HAP-1 (cell line): ENCODE measurements at regions not wholly inside any gene's neighbourhood (a gene's known extent, or its start where the extent isn't known, plus 50 kb on each side); places are given as distances from the start of the nearest gene placed in this dataset.

Experiments
- DNase-seq, 2 experiments: peaks; one replicate each; pipeline ENCODE4 v3.0.0-alpha.2; 2016 to 2020; ENCODE audit warnings: low spot score in 2 of 2
- H3K27me3 ChIP-seq: fragments of 250-450 bp; sonication (Bioruptor Pico); 2 replicates; pipeline ENCODE4 v1.5.1; 2020; ENCODE audit warnings: low read depth, mild to moderate bottlenecking, moderate library complexity
- H3K36me3 ChIP-seq: fragments of 250-450 bp; sonication (Bioruptor Pico); replicated peaks from 2 replicates; pipeline ENCODE4 v1.5.1; 2020; ENCODE audit warnings: mild to moderate bottlenecking
- H3K4me1 ChIP-seq: fragments of 250-450 bp; sonication (Bioruptor Pico); 2 replicates; pipeline ENCODE4 v1.5.1; 2020; ENCODE audit warnings: mild to moderate bottlenecking
- H3K4me3 ChIP-seq: fragments of 250-450 bp; sonication (Bioruptor Pico); 2 replicates; pipeline ENCODE4 v1.5.1; 2020; ENCODE audit warnings: mild to moderate bottlenecking, moderate library complexity
- H3K9me3 ChIP-seq: fragments of 250-450 bp; sonication (Bioruptor Pico); 2 replicates; pipeline ENCODE4 v1.5.1; 2020; ENCODE audit warnings: mild to moderate bottlenecking, moderate library complexity
- in situ Hi-C: fragments of 300-500 bp; cut with MboI; formaldehyde crosslinking; loops from 3 replicates; pipeline ENCODE4 v1.14.3; 2020; ENCODE audit warnings: low sequenced_read_pairs, inconsistent platforms, mixed read lengths

- in situ Hi-C loops = loop anchor here (25.0 kb wide), 1 partner anchor 575 kb away; no protein-coding TSS in a partner anchor
- Histone ChIP-seq H3K4me3 (no peak overlapping the region), H3K9me3 (no peaks in the 10 kb centered on the region), H3K36me3 (no peaks in the 10 kb centered on the region), H3K27me3 (no peaks in the 10 kb centered on the region), H3K4me1 (no peaks in the 10 kb centered on the region)
- DNase-seq = no peak
Observed at GRCh38 chr2:153787612-153788011, 84.1 kb upstream of the GALNT13 start.

GRCh38 chr2:153802671-153803070 is 69.1 kb upstream of the GALNT13 start:
- Histone ChIP-seq H3K36me3 (no peaks in the 10 kb centered on the region), H3K9me3 (no peaks in the 10 kb centered on the region), H3K4me1 (no peaks in the 10 kb centered on the region), H3K4me3 (no peak overlapping the region), H3K27me3 (no peaks in the 10 kb centered on the region)
- in situ Hi-C loops = no loop called here
- DNase-seq = no peak

DNA sequence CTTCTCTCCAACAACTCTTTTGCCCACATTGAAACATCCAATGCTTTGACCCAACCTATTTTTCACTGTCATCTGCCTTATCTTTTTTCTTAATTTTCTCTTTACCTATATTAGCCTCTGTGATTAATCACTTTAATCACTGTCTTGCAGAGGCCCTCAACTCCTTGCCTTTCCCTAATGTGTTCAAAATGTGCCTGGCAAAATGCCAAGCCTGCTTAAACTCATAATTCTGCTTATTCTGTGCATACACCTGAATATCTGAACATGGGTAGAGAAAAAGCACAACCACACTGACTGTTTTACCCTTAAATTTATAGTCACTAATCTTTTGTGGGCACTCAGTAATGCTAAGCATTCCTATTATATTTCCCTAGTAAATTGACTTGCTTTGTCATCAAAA is 63.0 kb upstream of the GALNT13 start:
- in situ Hi-C loops = no loop called here
- H3K4me3 ChIP-seq = no peak overlapping the region
- H3K9me3 ChIP-seq = no peaks in the 10 kb centered on the region
- H3K4me1 ChIP-seq = peaks cover 2% of the 10 kb centered on the region; the same call in 1 of the 2 replicates
- no peaks in the 10 kb centered on the region for H3K27me3 ChIP-seq
- H3K36me3 ChIP-seq = no peaks in the 10 kb centered on the region
- no peak for DNase-seq

- Histone ChIP-seq H3K9me3 (no peaks in the 10 kb centered on the region), H3K4me3 (no peak overlapping the region), H3K27me3 (no peaks in the 10 kb centered on the region), H3K36me3 (no peaks in the 10 kb centered on the region), H3K4me1 (peaks cover 2% of the 10 kb centered on the region; the same call in 1 of the 2 replicates)
- in situ Hi-C loops = no loop called here
- no peak for DNase-seq
Observed at GRCh38 chr2:153811516-153811915, 60.2 kb upstream of the GALNT13 start.

GRCh38 chr2:153812632-153813031 is 59.1 kb upstream of the GALNT13 start:
- Histone ChIP-seq H3K36me3 (no peaks in the 10 kb centered on the region), H3K9me3 (no peaks in the 10 kb centered on the region), H3K4me1 (peaks cover 2% of the 10 kb centered on the region; the same call in 1 of the 2 replicates), H3K4me3 (no peak overlapping the region), H3K27me3 (no peaks in the 10 kb centered on the region)
- in situ Hi-C loops = no loop called here
- no peak for DNase-seq

- in situ Hi-C loops = no loop called here
- Histone ChIP-seq H3K27me3 (no peaks in the 10 kb centered on the region), H3K36me3 (no peaks in the 10 kb centered on the region), H3K4me3 (no peak overlapping the region), H3K4me1 (no peaks in the 10 kb centered on the region), H3K9me3 (no peaks in the 10 kb centered on the region)
- no peak for DNase-seq
Observed at GRCh38 chr2:153818242-153818641, 53.5 kb upstream of the GALNT13 start.

DNA sequence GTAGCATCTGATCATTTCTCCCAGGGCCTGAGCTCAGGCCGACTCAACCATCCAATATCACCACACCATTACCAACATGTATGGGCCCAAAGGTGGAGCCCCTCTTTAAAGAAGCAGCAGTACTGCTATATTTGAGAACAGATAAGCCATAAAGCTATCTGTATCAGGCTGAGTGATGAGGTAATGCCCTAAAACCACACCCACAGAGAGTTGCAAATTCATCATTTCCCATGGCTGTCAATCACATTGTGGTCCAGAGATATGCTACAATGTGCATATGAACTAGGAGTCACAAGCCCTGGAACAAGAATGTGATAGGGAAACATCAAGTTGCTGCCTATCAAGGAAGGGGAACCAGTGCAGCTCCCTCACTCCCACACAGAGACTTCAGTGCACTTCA is 52.6 kb upstream of the GALNT13 start:
- H3K4me3 ChIP-seq = no peak overlapping the region
- H3K36me3 ChIP-seq = no peaks in the 10 kb centered on the region
- no peaks in the 10 kb centered on the region for H3K4me1 ChIP-seq
- H3K9me3 ChIP-seq = no peaks in the 10 kb centered on the region
- in situ Hi-C loops = no loop called here
- no peak for DNase-seq
- H3K27me3 ChIP-seq = no peaks in the 10 kb centered on the region

- Histone ChIP-seq H3K4me3 (no peak overlapping the region), H3K36me3 (no peaks in the 10 kb centered on the region), H3K27me3 (no peaks in the 10 kb centered on the region), H3K9me3 (no peaks in the 10 kb centered on the region), H3K4me1 (no peaks in the 10 kb centered on the region)
- in situ Hi-C loops = no loop called here
- DNase-seq = no peak
Observed at GRCh38 chr2:153819501-153819900, 52.2 kb upstream of the GALNT13 start.
